Activated CD8-positive, alpha-beta T cell treated with anti-CD3 and anti-CD28 coated beads, Interleukin-2, amount 10 ng/mL, durations not matched to agents 7 days and 5 days (primary cell): ENCODE measurements at regions not wholly inside any gene's neighbourhood (a gene's known extent, or its start where the extent isn't known, plus 50 kb on each side); places are given as distances from the start of the nearest gene placed in this dataset.

Experiments used
- ATAC-seq: fragments of 150-1000 bp; cut with Tn5 transposase; one replicate; pipeline ENCODE4 v1.10.0; 2021; ENCODE audit warnings: moderate library complexity
- CTCF ChIA-PET: fragments of 350-600 bp; sonication (Branson Sonifier 250); formaldehyde crosslinking; loops from one replicate; lab custom pipeline; 2021; ENCODE audit warnings: antibody characterized with exemption; lab: Charles Lee
- POLR2A ChIA-PET: fragments of 350-600 bp; sonication (Branson Sonifier 250); formaldehyde crosslinking; loops from one replicate; lab custom pipeline; 2021; ENCODE audit warnings: antibody characterized with exemption; lab: Charles Lee
- DNase-seq: peaks from one replicate; pipeline ENCODE4 v3.0.0-alpha.2; 2020
- H3K27ac Mint-ChIP-seq: one replicate; pipeline ENCODE4 v1.8.0; 2021; ENCODE audit warnings: mild to moderate bottlenecking, mixed read lengths
- H3K27me3 Mint-ChIP-seq: one replicate; pipeline ENCODE4 v1.8.0; 2021; ENCODE audit warnings: low read depth, mixed read lengths
- H3K36me3 Mint-ChIP-seq: one replicate; pipeline ENCODE4 v1.8.0; 2021; ENCODE audit warnings: low read depth, mixed read lengths
- H3K4me1 Mint-ChIP-seq: one replicate; pipeline ENCODE4 v1.8.0; 2021; ENCODE audit warnings: low read depth, mixed read lengths
- H3K4me3 Mint-ChIP-seq: one replicate; pipeline ENCODE4 v1.8.0; 2021; ENCODE audit warnings: mild to moderate bottlenecking, mixed read lengths
- H3K9me3 Mint-ChIP-seq: one replicate; pipeline ENCODE4 v1.8.0; 2022; ENCODE audit warnings: mixed read lengths; ENCODE audit not compliant: insufficient read depth

DNA sequence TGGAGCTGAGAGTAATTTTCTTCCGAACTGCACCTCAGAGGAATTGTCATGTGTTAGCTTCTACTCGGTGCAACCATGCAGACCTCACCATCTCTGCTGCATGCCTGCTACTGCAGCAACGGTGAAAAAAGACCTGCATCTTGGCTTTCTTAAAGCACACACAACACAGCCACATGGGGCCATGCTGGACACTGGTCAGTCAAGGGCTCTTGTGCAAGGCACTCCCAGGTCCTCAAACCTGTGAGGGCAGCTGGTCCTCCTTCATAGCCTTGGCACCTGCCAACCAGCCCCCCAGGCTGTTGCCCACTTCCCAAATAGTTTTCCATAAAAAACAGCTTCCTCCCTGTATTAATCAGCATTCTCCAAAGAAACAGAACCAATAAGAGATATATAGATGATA is 113.5 kb upstream of the TEX51 start:
- POLR2A ChIA-PET = no interaction called here
- H3K4me1 Mint-ChIP-seq = no peaks in the 10 kb centered on the region
- H3K36me3 Mint-ChIP-seq = no peaks in the 10 kb centered on the region
- H3K4me3 Mint-ChIP-seq = no peak overlapping the region
- DNase-seq (no peak), ATAC-seq (no peak)
- no peaks in the 10 kb centered on the region for H3K9me3 Mint-ChIP-seq
- CTCF ChIA-PET = no interaction called here
- peaks cover 4% of the 10 kb centered on the region for H3K27me3 Mint-ChIP-seq
- H3K27ac Mint-ChIP-seq = no peak overlapping the region

DNA sequence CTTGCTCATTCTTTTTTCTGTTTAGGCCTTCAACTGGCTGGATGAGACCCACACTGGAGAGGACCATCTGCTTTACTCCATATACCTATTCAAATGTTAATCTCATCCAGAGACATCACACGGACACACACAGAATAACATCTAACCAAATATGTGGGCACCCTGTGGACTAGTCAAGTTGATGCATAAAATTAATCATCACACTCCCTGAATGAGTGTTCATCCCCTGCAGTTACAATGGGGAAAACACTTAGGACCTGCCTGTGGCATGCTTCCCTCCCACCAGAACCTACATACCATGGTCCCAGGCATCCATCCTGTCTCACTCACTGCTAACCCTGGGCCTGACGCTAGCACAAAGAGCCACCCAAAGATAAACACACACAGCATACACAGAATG is 112.8 kb upstream of the TEX51 start:
- H3K27ac Mint-ChIP-seq = no peak overlapping the region
- POLR2A ChIA-PET = no interaction called here
- no peaks in the 10 kb centered on the region for H3K27me3 Mint-ChIP-seq
- CTCF ChIA-PET = no interaction called here
- no peak overlapping the region for H3K4me3 Mint-ChIP-seq
- no peak for ATAC-seq
- no peaks in the 10 kb centered on the region for H3K4me1 Mint-ChIP-seq
- DNase-seq = no peak
- no peaks in the 10 kb centered on the region for H3K36me3 Mint-ChIP-seq
- no peaks in the 10 kb centered on the region for H3K9me3 Mint-ChIP-seq

DNA sequence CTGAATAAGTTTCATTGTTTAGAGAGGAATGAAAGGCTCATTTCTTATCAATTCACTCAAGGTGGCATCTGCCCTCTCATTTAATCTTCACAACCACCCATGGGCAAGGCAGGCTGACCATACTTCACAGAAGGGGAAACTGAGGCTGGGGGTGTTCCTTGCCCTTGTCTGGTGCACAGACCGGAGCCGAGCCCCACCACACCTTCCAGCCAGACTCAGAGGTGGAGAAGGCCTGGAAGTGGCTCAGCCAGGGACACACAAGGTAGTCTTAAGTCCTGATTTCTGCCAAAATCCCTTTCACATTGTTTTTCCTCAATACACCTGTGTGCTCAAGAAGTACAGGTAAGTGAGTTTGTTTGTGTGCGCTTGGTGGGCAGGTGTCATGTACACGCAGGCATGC is 111.9 kb upstream of the TEX51 start:
- H3K27ac Mint-ChIP-seq = no peak overlapping the region
- no peaks in the 10 kb centered on the region for H3K4me1 Mint-ChIP-seq
- H3K27me3 Mint-ChIP-seq = no peaks in the 10 kb centered on the region
- DNase-seq (no peak), ATAC-seq (no peak)
- H3K9me3 Mint-ChIP-seq = no peaks in the 10 kb centered on the region
- H3K4me3 Mint-ChIP-seq = no peak overlapping the region
- POLR2A ChIA-PET = no interaction called here
- no peaks in the 10 kb centered on the region for H3K36me3 Mint-ChIP-seq
- CTCF ChIA-PET = no interaction called here

DNA sequence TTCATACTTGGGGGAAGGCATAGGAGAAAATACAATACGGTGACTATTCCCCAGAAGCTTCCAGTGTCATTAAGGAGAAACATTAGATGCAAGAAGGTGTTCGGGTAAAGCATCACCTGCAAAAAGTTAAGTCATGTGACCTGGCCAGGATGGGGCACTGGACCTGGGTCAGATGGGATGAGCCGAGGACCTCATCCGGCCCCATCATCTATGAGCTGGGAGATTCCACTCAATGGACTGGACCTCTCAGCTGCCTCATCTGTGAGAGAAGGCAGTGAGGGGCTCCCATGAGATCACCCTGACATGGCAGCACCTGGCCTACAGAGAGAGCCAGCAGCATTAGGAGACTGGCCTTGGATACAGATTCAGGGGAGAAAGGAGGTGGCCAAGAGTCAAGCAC is 111.4 kb upstream of the TEX51 start:
- DNase-seq (no peak), ATAC-seq (no peak)
- POLR2A ChIA-PET = no interaction called here
- Mint-ChIP-seq H3K4me3 (no peak overlapping the region), H3K4me1 (no peaks in the 10 kb centered on the region), H3K27ac (no peak overlapping the region), H3K27me3 (no peaks in the 10 kb centered on the region), H3K36me3 (no peaks in the 10 kb centered on the region), H3K9me3 (no peaks in the 10 kb centered on the region)
- CTCF ChIA-PET = no interaction called here

DNA sequence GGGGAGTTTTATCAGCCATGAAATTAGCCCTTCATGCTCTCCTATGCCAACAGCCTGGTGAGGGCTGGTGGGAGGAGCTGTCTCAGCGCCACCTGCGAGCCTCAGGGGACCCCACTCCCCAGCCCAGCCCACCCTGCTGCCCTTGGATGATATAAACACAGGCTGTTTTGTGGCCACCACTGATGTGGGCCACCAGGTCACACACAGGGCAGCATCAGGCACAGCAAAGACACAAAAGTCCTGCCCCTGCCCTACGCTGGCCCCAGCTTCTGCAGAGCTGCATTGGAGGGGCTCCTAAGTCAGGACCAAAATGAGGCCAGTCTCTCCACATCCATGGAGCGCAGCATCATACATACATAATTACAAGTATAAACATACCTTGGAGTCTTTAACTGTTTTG is 110.6 kb upstream of the TEX51 start:
- Mint-ChIP-seq H3K27ac (no peak overlapping the region), H3K36me3 (no peaks in the 10 kb centered on the region), H3K4me3 (no peak overlapping the region), H3K9me3 (no peaks in the 10 kb centered on the region), H3K27me3 (peaks cover 4% of the 10 kb centered on the region), H3K4me1 (no peaks in the 10 kb centered on the region)
- ATAC-seq = no peak
- ChIA-PET CTCF (no interaction called here), POLR2A (no interaction called here)
- no peak for DNase-seq

DNA sequence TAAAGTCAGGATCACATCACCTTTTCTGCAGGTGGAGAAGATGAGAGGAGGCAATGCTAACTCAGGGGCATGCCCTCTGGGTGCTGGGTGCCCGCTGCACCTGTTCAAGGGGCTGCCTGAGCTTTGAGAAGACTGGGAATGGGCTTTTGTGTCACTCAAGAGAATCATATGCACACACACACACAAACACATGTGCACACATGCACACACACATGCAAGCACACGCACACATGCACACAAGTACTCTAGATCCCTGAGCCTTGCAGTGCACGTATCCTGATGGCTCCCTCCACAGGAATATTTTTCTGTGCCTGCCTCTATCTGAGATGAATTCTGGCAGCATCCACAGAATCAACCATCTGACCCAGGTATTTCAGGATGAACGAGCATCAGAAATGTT is 110.0 kb upstream of the TEX51 start:
- POLR2A ChIA-PET = no interaction called here
- DNase-seq (no peak), ATAC-seq (no peak)
- no peak overlapping the region for H3K4me3 Mint-ChIP-seq
- no peak overlapping the region for H3K27ac Mint-ChIP-seq
- H3K27me3 Mint-ChIP-seq = peaks cover 8% of the 10 kb centered on the region
- H3K9me3 Mint-ChIP-seq = no peaks in the 10 kb centered on the region
- H3K4me1 Mint-ChIP-seq = no peaks in the 10 kb centered on the region
- H3K36me3 Mint-ChIP-seq = no peaks in the 10 kb centered on the region
- CTCF ChIA-PET = no interaction called here

DNA sequence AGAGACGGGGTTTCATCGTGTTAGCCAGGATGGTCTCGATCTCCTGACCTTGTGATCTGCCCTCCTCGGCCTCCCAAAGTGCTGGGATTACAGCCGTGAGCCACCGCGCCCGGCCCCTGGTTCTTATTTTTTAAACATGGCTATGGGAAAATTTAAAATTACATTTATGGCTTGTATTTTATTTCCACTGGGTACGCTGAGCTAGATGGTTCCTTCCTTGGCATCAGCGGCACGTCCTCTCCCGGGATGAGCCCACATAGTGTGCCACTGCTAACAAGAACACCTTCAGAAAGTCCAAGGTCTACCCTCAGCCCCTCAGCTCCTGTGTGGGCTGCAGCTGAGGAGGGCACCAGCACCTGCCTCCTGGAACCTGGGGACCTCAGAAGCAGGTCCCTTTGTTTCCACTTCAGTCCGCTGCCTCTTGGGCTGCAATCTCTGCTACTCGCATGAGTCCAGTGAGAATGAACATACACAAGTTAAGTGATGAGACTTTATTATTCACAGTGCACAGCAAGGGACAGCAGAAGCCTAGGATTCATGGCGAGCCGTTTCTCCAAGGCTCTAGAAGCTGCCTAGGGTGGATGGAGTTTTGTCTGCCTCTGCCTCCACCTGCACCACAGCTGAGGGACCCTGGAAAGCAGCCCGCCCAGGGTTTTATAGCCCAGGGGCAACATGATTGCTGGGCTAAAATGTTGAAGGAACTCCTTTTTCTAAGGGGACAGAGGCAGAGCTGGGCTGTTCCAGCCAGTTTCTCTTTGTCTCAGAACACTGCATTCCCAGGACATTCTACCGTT is 107.5 kb upstream of the TEX51 start:
- ATAC-seq (no peak), DNase-seq (no peak)
- Mint-ChIP-seq H3K27ac (no peak overlapping the region), H3K27me3 (peaks cover 12% of the 10 kb centered on the region), H3K4me1 (no peaks in the 10 kb centered on the region), H3K4me3 (no peak overlapping the region), H3K36me3 (no peaks in the 10 kb centered on the region), H3K9me3 (no peaks in the 10 kb centered on the region)
- ChIA-PET POLR2A (interaction anchor here (0.6 kb wide), 1 partner anchor 14 kb away, joined by 4 read pairs; no protein-coding TSS in a partner anchor), CTCF (no interaction called here)

DNA sequence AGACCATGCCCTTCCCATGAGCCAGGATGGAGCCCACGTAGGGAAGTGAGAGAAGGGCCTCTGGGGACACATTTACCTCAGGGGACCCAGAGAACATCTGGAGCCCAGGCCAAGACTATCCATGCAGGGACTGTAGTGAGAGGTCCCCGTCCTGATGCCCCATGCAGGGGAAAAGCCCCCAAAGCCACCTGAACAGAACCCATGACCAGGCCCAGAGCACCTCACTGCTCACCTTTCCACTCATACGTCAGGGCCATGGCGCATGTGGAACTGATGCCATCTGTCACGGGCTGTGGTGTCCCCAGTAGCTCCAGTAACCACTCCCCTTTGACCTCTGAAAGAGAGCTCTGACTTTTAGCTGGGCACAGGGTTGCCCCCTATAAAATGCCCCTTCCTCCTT is 106.5 kb upstream of the TEX51 start:
- DNase-seq (no peak), ATAC-seq (no peak)
- ChIA-PET POLR2A (no interaction called here), CTCF (no interaction called here)
- Mint-ChIP-seq H3K36me3 (no peaks in the 10 kb centered on the region), H3K27me3 (peaks cover 13% of the 10 kb centered on the region), H3K9me3 (no peaks in the 10 kb centered on the region), H3K27ac (no peak overlapping the region), H3K4me3 (no peak overlapping the region), H3K4me1 (no peaks in the 10 kb centered on the region)

DNA sequence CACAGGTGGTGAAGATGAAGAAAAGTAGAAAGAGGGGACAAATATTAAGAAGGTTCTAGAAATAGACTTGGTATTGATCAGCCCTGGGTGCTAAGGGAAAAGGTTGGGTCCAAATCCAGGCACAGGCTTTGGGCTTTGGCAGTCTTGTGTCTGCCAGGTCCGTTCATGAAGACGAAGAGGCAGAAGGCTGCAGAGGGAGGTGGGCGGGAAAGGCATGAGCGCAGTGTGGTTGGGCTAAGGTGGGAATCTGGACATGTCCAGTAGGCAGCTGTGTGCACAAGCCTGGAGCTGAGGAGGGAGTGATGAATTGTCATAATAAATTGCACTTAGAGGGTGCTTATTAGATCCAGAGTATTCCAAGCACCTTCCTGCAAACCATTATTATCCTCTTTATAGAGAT is 105.7 kb upstream of the TEX51 start:
- ATAC-seq (no peak), DNase-seq (peak; percentile 6)
- H3K4me3 Mint-ChIP-seq = no peak overlapping the region
- no peaks in the 10 kb centered on the region for H3K9me3 Mint-ChIP-seq
- no peak overlapping the region for H3K27ac Mint-ChIP-seq
- CTCF ChIA-PET = no interaction called here
- POLR2A ChIA-PET = no interaction called here
- peaks cover 13% of the 10 kb centered on the region for H3K27me3 Mint-ChIP-seq
- H3K4me1 Mint-ChIP-seq = no peaks in the 10 kb centered on the region
- H3K36me3 Mint-ChIP-seq = no peaks in the 10 kb centered on the region

DNA sequence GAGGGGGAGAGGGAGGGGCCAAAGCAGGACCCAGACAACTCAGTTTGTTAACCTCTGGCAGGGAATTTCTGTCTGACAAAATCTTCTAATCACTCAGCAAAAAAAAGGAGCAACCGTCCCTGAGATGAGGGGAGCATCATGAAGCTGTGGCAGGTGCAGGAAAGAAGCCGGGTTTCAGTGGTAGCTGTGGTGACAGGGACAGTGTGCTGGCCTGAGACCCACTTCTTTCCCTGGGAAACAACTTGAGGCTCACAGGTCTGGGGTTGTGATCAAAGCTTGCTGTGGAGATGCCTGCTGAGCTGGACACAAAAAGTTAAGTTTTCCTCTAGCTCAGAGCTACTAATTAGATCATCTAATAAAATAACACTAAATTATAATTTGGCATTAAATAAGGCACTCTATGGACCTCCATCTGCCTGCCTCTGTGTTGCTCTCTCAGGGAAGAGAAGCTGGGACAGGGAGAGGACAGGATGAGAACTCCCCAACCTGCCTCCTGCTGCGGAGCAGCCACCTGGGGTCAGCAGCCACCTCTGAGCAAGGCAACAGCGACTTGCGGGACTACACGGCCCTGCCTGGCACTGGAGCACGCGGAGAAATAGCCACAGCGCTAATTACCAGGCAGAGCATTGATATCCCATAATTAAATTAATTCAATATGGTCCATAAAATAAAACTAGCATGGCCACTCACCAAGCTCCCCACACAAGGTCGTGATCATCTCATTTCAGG is 104.6 kb upstream of the TEX51 start:
- peaks cover 13% of the 10 kb centered on the region for H3K27me3 Mint-ChIP-seq
- H3K4me1 Mint-ChIP-seq = no peaks in the 10 kb centered on the region
- DNase-seq (no peak), ATAC-seq (no peak)
- POLR2A ChIA-PET = interaction anchor here (0.6 kb wide), 1 partner anchor 296 kb away, joined by 3 read pairs; no protein-coding TSS in a partner anchor
- H3K36me3 Mint-ChIP-seq = no peaks in the 10 kb centered on the region
- no peak overlapping the region for H3K4me3 Mint-ChIP-seq
- H3K9me3 Mint-ChIP-seq = no peaks in the 10 kb centered on the region
- no peak overlapping the region for H3K27ac Mint-ChIP-seq
- CTCF ChIA-PET = no interaction called here

DNA sequence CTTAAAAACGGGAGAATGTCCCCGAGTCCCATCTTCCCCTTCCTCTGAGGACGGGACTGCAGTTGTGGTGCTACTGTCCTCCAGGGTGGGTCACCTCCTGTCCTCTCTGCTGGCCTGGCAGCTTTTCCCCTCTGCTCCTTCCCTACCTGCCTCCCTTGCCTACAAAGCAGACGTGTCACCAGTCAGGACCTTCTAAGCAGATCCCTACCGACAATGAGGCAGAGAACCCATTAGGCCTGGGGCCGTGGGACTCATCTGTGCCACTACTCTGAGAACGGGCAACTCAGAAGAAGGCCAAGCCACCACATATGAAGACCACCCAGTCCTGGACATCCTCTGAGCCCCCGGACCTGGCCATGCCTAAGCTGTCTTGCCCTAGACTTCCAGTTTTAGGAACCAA is 103.0 kb upstream of the TEX51 start:
- DNase-seq (no peak), ATAC-seq (no peak)
- ChIA-PET CTCF (no interaction called here), POLR2A (no interaction called here)
- no peaks in the 10 kb centered on the region for H3K4me1 Mint-ChIP-seq
- peaks cover 13% of the 10 kb centered on the region for H3K27me3 Mint-ChIP-seq
- no peaks in the 10 kb centered on the region for H3K36me3 Mint-ChIP-seq
- no peak overlapping the region for H3K4me3 Mint-ChIP-seq
- H3K27ac Mint-ChIP-seq = no peak overlapping the region
- no peaks in the 10 kb centered on the region for H3K9me3 Mint-ChIP-seq

DNA sequence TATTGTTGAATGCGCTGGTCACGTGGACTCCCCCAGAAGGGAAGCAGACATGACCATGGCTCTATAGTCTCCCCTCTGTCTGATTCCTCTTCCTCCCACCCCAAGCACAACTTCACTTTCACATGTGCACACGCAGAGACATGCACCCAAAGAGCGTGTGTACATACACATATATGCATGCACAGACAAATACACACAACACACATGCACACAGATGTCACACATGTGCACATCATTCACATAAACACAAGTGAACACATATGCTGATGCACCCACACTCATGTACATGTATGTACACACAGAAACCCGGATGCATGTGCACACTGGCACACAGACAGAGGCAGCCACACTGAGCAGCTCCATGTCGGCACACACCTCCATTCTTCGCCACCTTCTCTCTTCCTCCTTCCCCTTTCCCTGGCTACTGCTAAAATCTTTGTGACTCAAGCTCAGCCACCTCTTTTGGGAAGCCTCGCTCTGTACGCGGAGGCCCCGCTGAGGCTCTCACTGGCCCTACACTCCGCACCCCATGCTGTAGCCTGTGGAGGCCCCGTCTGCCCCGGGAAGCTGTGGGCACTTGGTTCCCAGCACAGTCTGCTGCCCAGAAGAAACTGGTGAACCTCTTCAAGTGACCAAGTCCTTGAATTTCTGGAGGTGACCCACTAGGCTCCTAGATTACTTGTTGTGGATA is 101.6 kb upstream of the TEX51 start:
- DNase-seq = peak; percentile 9
- ATAC-seq = no peak
- ChIA-PET POLR2A (no interaction called here), CTCF (no interaction called here)
- H3K4me1 Mint-ChIP-seq = no peaks in the 10 kb centered on the region
- no peak overlapping the region for H3K27ac Mint-ChIP-seq
- H3K4me3 Mint-ChIP-seq = no peak overlapping the region
- H3K36me3 Mint-ChIP-seq = no peaks in the 10 kb centered on the region
- H3K9me3 Mint-ChIP-seq = no peaks in the 10 kb centered on the region
- peaks cover 13% of the 10 kb centered on the region for H3K27me3 Mint-ChIP-seq
